ENCODE measurements at regions not wholly inside any gene's neighbourhood (a gene's known extent, or its start where the extent isn't known, plus 50 kb on each side); places are given as distances from the start of the nearest gene placed in this dataset.

DNA sequence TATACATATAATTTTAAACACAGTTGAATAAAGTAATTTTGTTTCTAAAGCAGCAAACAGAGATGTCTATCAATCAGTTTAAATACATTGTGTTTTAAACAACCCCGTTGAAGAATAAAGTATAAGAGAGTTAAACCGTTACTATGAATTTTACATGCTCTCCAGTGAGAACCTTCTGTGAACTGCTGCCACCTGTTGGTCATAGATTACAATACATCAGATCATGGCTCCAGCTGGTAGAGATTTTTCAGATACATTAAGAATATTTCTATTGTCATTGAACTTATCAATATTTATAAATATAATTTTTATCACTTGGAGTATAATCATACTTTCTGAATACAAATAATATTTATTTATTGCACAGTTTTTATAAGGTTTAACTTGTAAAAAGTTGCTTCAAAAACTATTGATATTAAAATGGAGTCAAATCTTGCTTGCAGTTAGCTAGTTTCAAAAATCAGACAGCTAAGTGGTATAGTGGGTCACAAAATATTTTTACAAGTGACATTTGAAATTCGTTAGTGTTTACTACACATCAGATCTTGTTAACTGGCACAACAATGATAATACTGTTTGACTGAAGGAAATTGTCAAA is 561.2 kb upstream of the PHF14 start:
- ChIA-PET POLR2A (no interaction called here), CTCF (interaction anchor here (0.6 to 1.4 kb wide), 11 partner anchors 9 to 476 kb away, joined by 3 to 10 read pairs (median 3); no protein-coding TSS in a partner anchor)
- H3K36me3 Mint-ChIP-seq = no peaks in the 10 kb centered on the region
- peaks cover 8% of the 10 kb centered on the region for H3K4me1 Mint-ChIP-seq
- no peak overlapping the region for H3K27ac Mint-ChIP-seq
- H3K9me3 Mint-ChIP-seq = no peaks in the 10 kb centered on the region
- TF ChIP-seq, protein P1, sequence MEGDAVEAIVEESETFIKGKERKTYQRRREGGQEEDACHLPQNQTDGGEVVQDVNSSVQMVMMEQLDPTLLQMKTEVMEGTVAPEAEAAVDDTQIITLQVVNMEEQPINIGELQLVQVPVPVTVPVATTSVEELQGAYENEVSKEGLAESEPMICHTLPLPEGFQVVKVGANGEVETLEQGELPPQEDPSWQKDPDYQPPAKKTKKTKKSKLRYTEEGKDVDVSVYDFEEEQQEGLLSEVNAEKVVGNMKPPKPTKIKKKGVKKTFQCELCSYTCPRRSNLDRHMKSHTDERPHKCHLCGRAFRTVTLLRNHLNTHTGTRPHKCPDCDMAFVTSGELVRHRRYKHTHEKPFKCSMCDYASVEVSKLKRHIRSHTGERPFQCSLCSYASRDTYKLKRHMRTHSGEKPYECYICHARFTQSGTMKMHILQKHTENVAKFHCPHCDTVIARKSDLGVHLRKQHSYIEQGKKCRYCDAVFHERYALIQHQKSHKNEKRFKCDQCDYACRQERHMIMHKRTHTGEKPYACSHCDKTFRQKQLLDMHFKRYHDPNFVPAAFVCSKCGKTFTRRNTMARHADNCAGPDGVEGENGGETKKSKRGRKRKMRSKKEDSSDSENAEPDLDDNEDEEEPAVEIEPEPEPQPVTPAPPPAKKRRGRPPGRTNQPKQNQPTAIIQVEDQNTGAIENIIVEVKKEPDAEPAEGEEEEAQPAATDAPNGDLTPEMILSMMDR (IDR thresholded peaks at IDR 0.05) = peak; percentile 46; the same call in 1 of the 2 replicates
- TF ChIP-seq IRF2 (CRISPR knock-in tag; IDR thresholded peaks at IDR 0.05; ENCODE audit: borderline replicate concordance, low read depth) = no peak
- TF ChIP-seq HMGA2 (CRISPR knock-in tag; IDR thresholded peaks at IDR 0.05) = no peak
- H3K4me3 Mint-ChIP-seq = no peak overlapping the region
- peak; percentile 43; the same call in 1 of the 2 replicates for ATAC-seq
- no peaks in the 10 kb centered on the region for H3K27me3 Mint-ChIP-seq (ENCODE audit: low read depth)
- no peak for DNase-seq (ENCODE audit: low spot score)

DNA sequence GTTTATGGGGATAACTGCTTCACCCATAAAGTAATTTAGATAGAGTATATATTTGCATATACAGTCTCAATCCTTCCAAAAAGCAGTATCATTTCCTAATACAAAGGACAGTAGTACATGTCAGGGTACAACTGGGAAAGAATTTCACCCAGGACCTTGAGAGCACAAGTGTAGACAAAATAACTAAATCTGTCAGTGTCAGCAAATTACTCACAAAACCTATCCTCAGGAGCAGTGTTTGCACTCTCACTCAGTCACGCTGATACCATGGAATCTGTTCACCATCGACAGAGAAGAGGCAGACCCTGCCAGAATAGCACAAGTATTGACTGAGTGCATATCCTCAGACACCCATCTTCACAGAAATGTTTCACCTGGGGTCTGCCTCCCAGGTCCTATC is 554.7 kb upstream of the PHF14 start:
- H3K4me1 Mint-ChIP-seq = peaks cover 12% of the 10 kb centered on the region
- ChIA-PET POLR2A (no interaction called here), CTCF (no interaction called here)
- ATAC-seq (no peak), DNase-seq (ENCODE audit: low spot score) (no peak)
- no peaks in the 10 kb centered on the region for H3K9me3 Mint-ChIP-seq
- H3K27me3 Mint-ChIP-seq (ENCODE audit: low read depth) = no peaks in the 10 kb centered on the region
- no peak overlapping the region for H3K4me3 Mint-ChIP-seq
- no peak overlapping the region for H3K27ac Mint-ChIP-seq
- H3K36me3 Mint-ChIP-seq = no peaks in the 10 kb centered on the region
- TF ChIP-seq ZNF512 (CRISPR knock-in tag; IDR thresholded peaks at IDR 0.05; ENCODE audit: borderline replicate concordance) (no peak), KAT7 (CRISPR knock-in tag; IDR thresholded peaks at IDR 0.05; ENCODE audit: borderline replicate concordance) (no peak), E2F5 (CRISPR knock-in tag; IDR thresholded peaks at IDR 0.05) (no peak), FOXP1 (CRISPR knock-in tag; IDR thresholded peaks at IDR 0.05; ENCODE audit: borderline replicate concordance) (no peak), GRHL2 (CRISPR knock-in tag; IDR thresholded peaks at IDR 0.05; ENCODE audit: insufficient replicate concordance, severe bottlenecking) (no peak), E2F4 (CRISPR knock-in tag; IDR thresholded peaks at IDR 0.05; ENCODE audit: borderline replicate concordance, low read depth) (no peak), ZNF423 (CRISPR knock-in tag; IDR thresholded peaks at IDR 0.05) (no peak), JAZF1 (CRISPR knock-in tag; IDR thresholded peaks at IDR 0.05) (no peak), SMAD3 (CRISPR knock-in tag; IDR thresholded peaks at IDR 0.05; ENCODE audit: borderline replicate concordance) (no peak)
- TF ChIP-seq, protein P2, sequence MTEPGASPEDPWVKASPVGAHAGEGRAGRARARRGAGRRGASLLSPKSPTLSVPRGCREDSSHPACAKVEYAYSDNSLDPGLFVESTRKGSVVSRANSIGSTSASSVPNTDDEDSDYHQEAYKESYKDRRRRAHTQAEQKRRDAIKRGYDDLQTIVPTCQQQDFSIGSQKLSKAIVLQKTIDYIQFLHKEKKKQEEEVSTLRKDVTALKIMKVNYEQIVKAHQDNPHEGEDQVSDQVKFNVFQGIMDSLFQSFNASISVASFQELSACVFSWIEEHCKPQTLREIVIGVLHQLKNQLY (CRISPR knock-in tag; IDR thresholded peaks at IDR 0.05) = no peak

DNA sequence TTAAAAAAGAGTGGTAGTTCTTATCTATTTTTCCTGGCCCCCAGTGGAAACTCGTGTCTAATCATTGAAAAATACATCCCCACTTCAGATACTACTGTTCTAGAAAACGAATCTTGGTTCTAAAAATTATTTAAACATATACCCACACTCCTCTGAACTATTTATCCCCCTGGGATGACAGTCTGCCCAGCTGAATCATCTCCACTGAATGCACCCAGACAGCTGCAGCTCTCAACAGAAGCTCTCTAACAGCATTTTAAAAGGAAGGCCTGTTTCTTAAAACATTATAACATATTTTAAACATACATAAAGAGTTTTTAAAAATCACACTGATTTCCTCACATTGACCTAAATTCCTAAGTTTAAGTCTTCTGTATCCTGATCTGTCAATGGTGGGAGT is 544.6 kb upstream of the PHF14 start:
- no peaks in the 10 kb centered on the region for H3K36me3 Mint-ChIP-seq
- H3K4me1 Mint-ChIP-seq = no peaks in the 10 kb centered on the region
- H3K27ac Mint-ChIP-seq = no peak overlapping the region
- DNase-seq (ENCODE audit: low spot score) (no peak), ATAC-seq (no peak)
- no peaks in the 10 kb centered on the region for H3K27me3 Mint-ChIP-seq (ENCODE audit: low read depth)
- no peak for TF ChIP-seq ZNF219 (CRISPR knock-in tag; IDR thresholded peaks at IDR 0.05; ENCODE audit: borderline replicate concordance)
- TF ChIP-seq ZNF671 (CRISPR knock-in tag; IDR thresholded peaks at IDR 0.05) = no peak
- TF ChIP-seq HMGA2 (CRISPR knock-in tag; IDR thresholded peaks at IDR 0.05) = no peak
- TF ChIP-seq, protein P2 (CRISPR knock-in tag; IDR thresholded peaks at IDR 0.05) = no peak
- no peak for TF ChIP-seq ZNF512 (CRISPR knock-in tag; IDR thresholded peaks at IDR 0.05; ENCODE audit: borderline replicate concordance)
- TF ChIP-seq NFE2L1 (CRISPR knock-in tag; IDR thresholded peaks at IDR 0.05) = no peak
- POLR2A ChIA-PET = no interaction called here
- peaks cover 5% of the 10 kb centered on the region; the same call in 1 of the 2 replicates for H3K9me3 Mint-ChIP-seq
- CTCF ChIA-PET = no interaction called here
- H3K4me3 Mint-ChIP-seq = no peak overlapping the region

All from WTC11 (cell line).